ENCODE measurements at regions not wholly inside any gene's neighbourhood (a gene's known extent, or its start where the extent isn't known, plus 50 kb on each side); places are given as distances from the start of the nearest gene placed in this dataset.
A peak's percentile ranks its signal among the peaks of the same experiment; 100 is the strongest.

DNA sequence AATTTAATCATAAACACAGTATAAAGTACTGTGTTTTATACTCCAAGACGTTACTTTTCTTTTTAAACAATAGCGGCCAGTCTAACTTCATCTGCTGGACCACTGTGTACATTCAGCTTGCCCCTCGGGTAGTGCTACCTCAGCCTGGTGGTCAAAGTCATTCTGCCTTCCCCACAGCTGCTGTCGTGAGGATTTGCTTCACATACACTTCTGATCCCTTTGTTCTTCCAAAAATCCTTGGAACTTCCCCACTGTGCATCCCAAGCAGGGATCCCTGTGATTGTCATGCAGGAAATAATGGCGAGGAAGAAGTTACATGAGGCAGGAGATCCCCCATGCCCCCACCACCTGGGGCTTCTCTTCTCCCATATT is 234.9 kb upstream of the STARD13 start:
- DNase-seq: no peak

- DNase-seq: peak; percentile 1
Measured at GRCh38 chr13:33524086-33524485, 238.5 kb upstream of the STARD13 start.

- DNase-seq: no peak
Measured at GRCh38 chr13:33525763-33526162, 240.2 kb upstream of the STARD13 start.

DNA sequence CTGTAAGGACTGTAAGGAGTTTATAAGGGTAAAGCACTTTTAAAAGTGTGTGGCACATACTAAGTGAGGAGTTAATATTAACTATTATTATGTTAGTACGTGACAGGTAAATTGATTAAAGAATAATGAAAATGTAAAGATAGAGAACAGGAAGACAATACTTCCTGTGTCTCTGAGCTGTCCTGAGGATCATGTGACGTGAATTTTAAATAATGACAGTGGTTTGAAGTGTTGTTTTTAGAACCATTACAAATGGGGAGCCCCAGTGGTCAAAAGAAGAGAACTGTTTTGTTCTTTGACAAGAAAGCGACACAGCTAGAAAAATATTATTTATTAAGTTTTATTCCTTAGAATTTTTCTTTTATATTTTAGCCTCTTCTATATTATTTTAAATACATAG is 241.2 kb upstream of the STARD13 start:
- no peak for DNase-seq

DNA sequence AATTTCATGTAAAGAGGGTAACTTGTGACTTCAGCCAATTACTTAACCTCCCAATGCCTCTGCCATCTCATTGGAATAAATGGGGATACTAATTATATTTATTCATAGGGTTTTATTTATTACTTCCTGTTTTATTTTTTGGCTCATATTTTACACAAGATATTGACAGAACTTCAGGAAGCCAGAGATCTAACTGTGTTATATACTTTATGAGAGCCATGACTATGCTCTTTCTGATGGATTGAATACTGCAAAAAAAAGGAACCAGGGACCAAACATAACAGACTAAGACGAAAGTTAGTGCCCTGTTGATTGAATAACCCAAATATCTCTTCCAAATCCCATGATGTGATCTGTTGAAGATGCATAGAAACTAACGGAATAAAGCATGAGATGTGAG is 243.3 kb upstream of the STARD13 start:
- DNase-seq: no peak

- DNase-seq: no peak
Measured at GRCh38 chr13:33531484-33531883, 245.9 kb upstream of the STARD13 start.

DNA sequence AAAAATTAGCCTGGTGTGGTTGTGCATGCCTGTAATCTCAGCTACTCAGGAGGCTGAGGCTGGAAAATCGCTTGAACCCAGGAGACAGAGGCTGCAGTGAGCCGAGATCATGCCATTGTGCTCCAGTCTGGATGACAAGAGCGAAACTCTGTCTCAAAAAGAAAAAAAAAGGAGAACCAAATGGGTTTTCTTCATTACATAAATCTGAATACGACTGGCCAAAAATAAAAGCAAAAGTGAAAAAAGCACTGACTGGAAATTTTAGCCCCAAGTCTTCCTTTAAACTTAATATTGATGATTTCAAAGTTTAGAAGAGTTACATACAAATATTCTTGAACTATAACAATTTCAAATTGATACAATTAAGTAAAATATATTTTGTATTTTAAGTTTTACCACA is 249.5 kb upstream of the STARD13 start:
- no peak for DNase-seq

- no peak for DNase-seq
Measured at GRCh38 chr13:33536601-33537000, 251.0 kb upstream of the STARD13 start.

- no peak for DNase-seq
Measured at GRCh38 chr13:33537026-33537425, 251.5 kb upstream of the STARD13 start.

DNA sequence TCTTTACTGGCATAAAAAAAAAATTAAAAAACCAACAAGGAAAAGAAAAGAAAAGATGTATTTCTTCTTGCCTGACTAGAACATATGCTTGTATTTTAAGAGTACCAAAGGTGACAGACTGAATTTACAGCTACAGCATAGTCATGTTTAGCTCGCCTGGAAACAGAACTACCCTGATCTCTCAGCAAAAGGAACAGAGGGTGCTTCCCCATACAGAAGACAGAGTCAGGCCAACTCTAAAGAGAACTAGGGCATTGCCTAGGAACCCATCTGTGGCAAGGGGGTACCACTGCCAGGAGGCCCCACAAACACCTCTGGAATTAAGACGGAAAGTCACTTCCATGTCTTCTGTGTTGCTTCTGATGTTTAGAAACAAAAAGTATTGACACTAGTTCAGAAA is 252.1 kb upstream of the STARD13 start:
- no peak for DNase-seq

- DNase-seq: no peak
Measured at GRCh38 chr13:33541456-33541855, 255.9 kb upstream of the STARD13 start.

DNA sequence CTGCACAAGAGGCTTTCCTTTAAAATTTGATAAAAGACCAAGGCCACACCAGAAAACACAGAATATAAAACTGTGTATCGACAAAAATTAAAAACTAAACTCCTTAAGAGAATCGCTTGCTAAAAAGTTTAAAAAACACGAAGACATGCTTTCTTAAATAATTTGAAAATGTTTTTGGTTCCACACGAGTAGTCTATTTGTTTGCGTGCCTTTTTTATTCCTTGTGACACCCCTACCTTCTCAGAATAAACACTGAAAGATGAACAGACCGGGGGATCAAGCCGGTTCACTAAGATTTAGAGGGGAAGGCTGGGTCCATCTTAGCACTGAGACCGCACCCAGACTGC is 256.4 kb upstream of the STARD13 start:
- no peak for DNase-seq

- DNase-seq: peak; percentile 97
Measured at GRCh38 chr13:33542309-33543088, 256.9 kb upstream of the STARD13 start.

GRCh38 chr13:33543089-33543459 is 257.5 kb upstream of the STARD13 start:
- DNase-seq: no peak

DNA sequence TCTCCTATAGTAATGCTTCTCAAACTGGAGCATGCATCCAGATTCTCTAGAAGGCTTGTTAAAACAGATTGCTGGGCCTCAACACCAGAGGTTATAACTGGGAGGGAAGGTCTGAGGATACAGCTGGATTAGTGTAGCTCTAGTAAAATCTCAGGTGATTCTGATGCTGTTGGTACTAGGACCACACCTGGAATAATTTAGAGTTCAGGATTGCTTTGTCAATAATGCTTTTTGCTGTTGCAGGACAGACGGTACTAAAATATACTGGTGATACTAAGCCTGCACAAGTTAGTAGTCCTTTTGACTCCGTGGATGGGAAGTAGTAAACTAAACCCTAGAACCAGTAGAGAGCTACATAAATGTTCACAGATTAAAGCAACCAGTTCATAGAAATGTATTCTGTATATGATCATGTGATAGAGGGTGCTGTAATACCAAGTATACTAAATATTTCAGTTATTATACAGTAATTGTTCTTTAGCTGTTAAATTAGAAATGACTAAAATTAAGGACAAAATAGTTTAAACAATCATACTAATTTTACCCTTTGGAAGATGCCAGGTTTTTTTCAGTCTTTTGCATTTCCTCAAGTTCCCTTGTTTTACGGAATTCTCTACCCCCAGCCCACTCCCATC is 258.2 kb upstream of the STARD13 start:
- DNase-seq: no peak

GRCh38 chr13:33544308-33544707 is 258.8 kb upstream of the STARD13 start:
- DNase-seq: no peak

DNA sequence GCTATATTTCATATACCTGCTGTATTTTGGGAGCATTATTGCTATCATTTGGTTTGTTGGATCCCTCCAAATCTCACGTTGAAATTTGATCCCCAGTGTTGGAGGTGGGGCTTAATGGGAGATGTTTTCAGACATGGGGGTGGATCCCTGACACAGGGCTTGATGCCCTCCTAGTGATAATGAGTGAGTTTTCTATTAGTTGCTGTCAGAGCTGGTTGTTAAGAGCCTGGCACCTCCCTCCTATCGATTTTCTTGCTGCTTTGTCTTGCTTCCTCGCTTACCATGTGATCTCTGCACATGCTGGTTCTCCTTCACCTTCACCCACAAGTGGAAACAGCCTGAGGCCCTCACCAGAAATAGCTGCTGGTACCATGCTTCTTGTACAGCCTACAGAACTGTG is 259.9 kb upstream of the STARD13 start:
- no peak for DNase-seq

DNA sequence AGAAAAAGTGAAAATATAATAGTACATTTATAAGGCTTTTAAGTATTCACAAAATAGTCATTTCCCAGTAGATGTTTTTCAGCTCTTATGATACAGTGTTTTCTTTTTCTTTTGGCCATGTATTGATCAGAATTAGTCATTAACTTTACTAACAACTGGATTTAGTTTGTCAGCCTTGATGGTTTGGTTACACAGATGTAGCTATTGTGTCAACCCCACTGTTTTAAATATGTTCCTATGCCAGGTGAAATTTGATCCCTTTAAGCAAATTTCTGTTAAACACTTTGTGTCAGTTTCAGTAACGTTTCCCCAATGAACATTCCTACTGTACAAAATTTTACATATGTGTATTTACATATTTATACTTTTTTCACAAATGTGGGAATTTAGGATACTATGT is 261.5 kb upstream of the STARD13 start:
- DNase-seq: no peak

GRCh38 chr13:33548069-33548468 is 262.5 kb upstream of the STARD13 start:
- DNase-seq: no peak

GRCh38 chr13:33550276-33550675 is 264.7 kb upstream of the STARD13 start:
- no peak for DNase-seq

- DNase-seq: no peak
Measured at GRCh38 chr13:33550885-33551284, 265.3 kb upstream of the STARD13 start.

DNA sequence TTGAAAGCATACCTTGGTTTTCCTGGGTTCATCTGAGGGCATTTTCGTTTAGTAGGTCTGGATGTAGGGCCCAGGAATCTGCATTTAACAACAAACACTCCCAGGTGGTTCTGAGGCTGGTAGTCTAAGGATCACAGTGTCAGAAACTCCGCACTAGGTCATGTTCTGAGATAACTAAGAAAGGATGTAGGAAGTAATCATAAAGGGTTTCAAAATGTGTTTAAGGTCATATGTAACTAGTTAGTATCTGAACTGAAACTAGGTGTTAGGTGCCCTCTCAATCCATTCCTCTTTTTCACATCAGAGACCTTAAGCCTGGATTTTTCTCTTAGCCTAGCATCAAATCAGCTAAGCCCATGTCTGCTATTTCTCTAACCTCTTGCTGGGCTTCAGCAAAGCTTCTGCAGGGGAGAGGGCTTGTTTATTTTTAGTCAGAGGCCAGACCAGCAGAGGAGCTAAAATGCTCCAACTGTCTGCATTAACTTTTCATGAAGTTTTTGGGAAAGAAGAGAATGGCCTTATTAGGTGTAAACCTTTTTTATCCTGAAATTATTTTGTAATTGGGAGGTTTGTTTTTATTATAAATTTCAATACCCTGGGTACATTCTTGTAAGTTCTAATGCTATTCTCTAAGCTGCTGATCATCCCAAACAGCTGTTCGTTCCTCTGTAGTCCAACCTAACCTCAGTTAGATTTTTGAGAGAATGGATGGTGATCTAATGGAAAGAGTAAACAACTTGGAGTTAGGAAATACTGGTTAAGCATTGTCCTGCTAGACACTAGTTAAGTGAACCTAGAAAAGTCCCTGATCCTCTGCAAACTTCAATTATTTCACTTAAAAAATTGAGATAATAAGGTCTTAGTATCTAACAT is 262.8 kb upstream of the RFC3 start:
- no peak for DNase-seq

- DNase-seq: no peak
Measured at GRCh38 chr13:33556828-33557227, 261.1 kb upstream of the RFC3 start.

GRCh38 chr13:33560726-33561125 is 257.2 kb upstream of the RFC3 start:
- no peak for DNase-seq

All from DMS 273 treated with DMSO at 0.1 percent for 48 hours (cell line).